ENCODE measurements at regions not wholly inside any gene's neighbourhood (a gene's known extent, or its start where the extent isn't known, plus 50 kb on each side); places are given as distances from the start of the nearest gene placed in this dataset.

DNA sequence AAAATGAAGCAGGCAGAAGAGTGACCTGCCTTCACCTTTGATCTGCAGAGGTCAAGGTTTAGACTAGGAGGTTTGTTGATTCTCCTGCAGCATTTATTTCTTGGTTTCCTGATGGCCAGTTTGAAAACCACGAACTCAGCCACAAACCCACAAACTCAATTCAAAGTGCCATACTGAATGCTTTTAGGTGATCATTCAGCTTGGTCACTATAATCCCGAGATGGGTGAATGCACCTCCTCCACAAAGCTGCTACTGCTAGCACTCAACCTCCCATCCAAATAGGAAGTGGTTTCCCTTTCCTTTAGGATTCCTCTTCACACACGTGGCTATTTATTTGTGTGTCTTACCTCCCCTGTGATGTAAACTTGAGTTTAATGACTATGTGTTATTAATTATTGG lies 225.2 kb downstream of the MID1 start:
- CTCF ChIA-PET (ENCODE audit: unreplicated experiment) = no interaction called here
- BruUV-seq (replicated peaks) = no TSS peak
- DNase-seq (ENCODE audit: low spot score) = no peak
- POLR2A ChIA-PET = no interaction called here
- no peaks in the 10 kb centered on the region for H3K9me2 ChIP-seq (ENCODE audit: insufficient read depth, low read length)
- TF ChIP-seq CTCF (conservative IDR thresholded peaks at IDR 0.05; ENCODE audit: low read length) = no peak
- TF ChIP-seq EZH2phosphoT487 (IDR thresholded peaks at IDR 0.05; ENCODE audit: borderline replicate concordance, low read depth, low read length) = no peak
- intact Hi-C loops (cut with micrococcal nuclease; ENCODE audit: unreplicated experiment) = no loop called here
- H3K79me2 ChIP-seq (ENCODE audit: insufficient read depth, low read depth, low read length) = no peaks in the 10 kb centered on the region
- no peak overlapping the region for H3K4me3 ChIP-seq (ENCODE audit: low read depth, low read length, poor library complexity, severe bottlenecking)
- no peak overlapping the region for H3K27ac ChIP-seq (ENCODE audit: low read depth, low read length, poor library complexity, severe bottlenecking)
- no peaks in the 10 kb centered on the region for H4K20me1 ChIP-seq (ENCODE audit: insufficient read depth, low read length)
- no peaks in the 10 kb centered on the region for H3K9me3 ChIP-seq (ENCODE audit: low read length)
- no peaks in the 10 kb centered on the region for H3K36me3 ChIP-seq (ENCODE audit: insufficient read depth, low read length)
- no peaks in the 10 kb centered on the region for H3K4me1 ChIP-seq (ENCODE audit: insufficient read depth, low read length, poor library complexity, severe bottlenecking)
- H2AFZ ChIP-seq (ENCODE audit: low read length) = no peak overlapping the region
- H3K4me2 ChIP-seq (ENCODE audit: low read length) = no peak overlapping the region
